OCI-LY7 (cell line): ENCODE measurements at regions not wholly inside any gene's neighbourhood (a gene's known extent, or its start where the extent isn't known, plus 50 kb on each side); places are given as distances from the start of the nearest gene placed in this dataset.

Experiments used
- BruUV-seq: library from RNA; stranded (reverse); fragments of 400-500 nt; replicated peaks from 2 replicates; lab custom pipeline; 2021; lab: Mats Ljungman, UMichigan
- CTCF ChIA-PET: fragments of 300-600 bp; sonication (Branson Sonifier 250); formaldehyde crosslinking; loops from one replicate; lab custom pipeline; 2022; ENCODE audit warnings: antibody characterized with exemption; ENCODE audit not compliant: unreplicated experiment; lab: Charles Lee
- POLR2A ChIA-PET: fragments of 300-600 bp; sonication (Branson Sonifier 250); formaldehyde crosslinking; loops from one replicate; lab custom pipeline; 2022; ENCODE audit warnings: antibody characterized with exemption; lab: Charles Lee
- DNase-seq: peaks from one replicate; pipeline ENCODE4 v3.0.0-alpha.2; 2015; ENCODE audit warnings: low spot score
- H2AFZ ChIP-seq: fragments of 200-600 bp; sonication (generic), shearing (Covaris generic); 2 replicates; pipeline ENCODE4 v1.6.1; 2014; ENCODE audit warnings: mild to moderate bottlenecking, antibody characterized with exemption, low read length, moderate library complexity
- H3K27ac ChIP-seq: fragments of 200-600 bp; sonication (generic); 2 replicates; pipeline ENCODE4 v1.5.1; 2014; ENCODE audit warnings: mixed run types, low read depth, mild to moderate bottlenecking, moderate library complexity, low read length, inconsistent platforms; ENCODE audit not compliant: poor library complexity, severe bottlenecking
- H3K36me3 ChIP-seq: fragments of 200-600 bp; sonication (generic); 2 replicates; pipeline ENCODE4 v1.6.1; 2014; ENCODE audit warnings: mild to moderate bottlenecking, antibody characterized with exemption, low read length, moderate library complexity, mixed read lengths; ENCODE audit not compliant: insufficient read depth
- H3K4me1 ChIP-seq: fragments of 200-600 bp; sonication (generic); 2 replicates; pipeline ENCODE4 v1.5.1; 2014; ENCODE audit warnings: mild to moderate bottlenecking, low read length; ENCODE audit not compliant: insufficient read depth, poor library complexity, severe bottlenecking
- H3K4me2 ChIP-seq: fragments of 200-600 bp; sonication (generic); 2 replicates; pipeline ENCODE4 v1.6.1; 2014; ENCODE audit warnings: mild to moderate bottlenecking, low read length
- H3K4me3 ChIP-seq: fragments of 200-600 bp; sonication (generic); 2 replicates; pipeline ENCODE4 v1.5.1; 2014; ENCODE audit warnings: mild to moderate bottlenecking, low read depth, low read length; ENCODE audit not compliant: poor library complexity, severe bottlenecking
- H3K79me2 ChIP-seq: fragments of 200-600 bp; sonication (generic); 2 replicates; pipeline ENCODE4 v1.6.1; 2016; ENCODE audit warnings: low read depth, mild to moderate bottlenecking, low read length, moderate library complexity, mixed read lengths; ENCODE audit not compliant: insufficient read depth
- H3K9me2 ChIP-seq: fragments of 200-600 bp; sonication (generic); 2 replicates; pipeline ENCODE4 v1.6.1; 2016; ENCODE audit warnings: mild to moderate bottlenecking, low read length, mixed read lengths; ENCODE audit not compliant: insufficient read depth
- H3K9me3 ChIP-seq: fragments of 200-600 bp; sonication (generic); 2 replicates; pipeline ENCODE4 v1.6.1; 2014; ENCODE audit warnings: mild to moderate bottlenecking, mixed run types, low read length, mixed read lengths
- H4K20me1 ChIP-seq: fragments of 200-600 bp; sonication (generic); 2 replicates; pipeline ENCODE4 v1.6.1; 2014; ENCODE audit warnings: mild to moderate bottlenecking, antibody characterized with exemption, low read length, moderate library complexity, mixed read lengths; ENCODE audit not compliant: insufficient read depth
- CTCF ChIP-seq: fragments of 200-600 bp; sonication (generic); conservative IDR thresholded peaks from 2 replicates; pipeline ENCODE4 v1.5.1; 2014; ENCODE audit warnings: mild to moderate bottlenecking, antibody characterized with exemption, low read length, moderate library complexity, mixed read lengths
- EZH2phosphoT487 ChIP-seq: fragments of 200-600 bp; sonication (generic); IDR thresholded peaks from 2 replicates; pipeline ENCODE4 v1.6.1; 2018; ENCODE audit warnings: low read depth, borderline replicate concordance, mild to moderate bottlenecking, mixed run types, antibody characterized with exemption, low read length, moderate library complexity, mixed read lengths
- intact Hi-C: fragments of 100-400 bp; cut with micrococcal nuclease; formaldehyde crosslinking; loops from one replicate; pipeline ENCODE4 v1.10.0; 2022; ENCODE audit not compliant: unreplicated experiment

DNA sequence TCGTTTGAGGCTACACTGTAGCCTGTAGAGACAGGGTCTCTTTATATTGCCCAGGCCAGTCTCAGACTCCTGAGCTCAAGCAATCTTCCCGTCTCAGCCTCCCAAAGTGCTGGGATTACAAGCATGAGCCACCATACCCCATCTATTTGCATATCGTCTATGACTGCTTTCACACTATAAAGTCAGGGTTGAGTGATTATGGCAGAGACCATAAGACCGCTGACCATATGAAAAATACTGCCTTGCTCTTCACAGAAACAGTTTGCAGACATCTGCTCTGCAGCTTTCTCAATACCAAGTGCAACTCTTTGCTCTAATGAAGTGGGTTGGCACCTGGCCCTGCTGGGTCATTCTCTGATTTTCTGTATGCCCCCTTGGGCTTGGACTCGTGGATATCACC lies 79.5 kb upstream of the PAK5 start:
- H3K4me3 ChIP-seq = no peak overlapping the region
- intact Hi-C loops = no loop called here
- no peak for DNase-seq
- H3K79me2 ChIP-seq = no peaks in the 10 kb centered on the region
- no peak overlapping the region for H3K4me2 ChIP-seq
- no peaks in the 10 kb centered on the region for H3K9me3 ChIP-seq
- CTCF ChIA-PET = interaction anchor here (0.6 kb wide), 1 partner anchor 478 kb away, joined by 6 read pairs; no protein-coding TSS in a partner anchor
- H3K9me2 ChIP-seq = no peaks in the 10 kb centered on the region
- BruUV-seq = no TSS peak
- H3K27ac ChIP-seq = no peak overlapping the region
- H4K20me1 ChIP-seq = no peaks in the 10 kb centered on the region
- no peak for TF ChIP-seq EZH2phosphoT487
- no peak for TF ChIP-seq CTCF
- POLR2A ChIA-PET = interaction anchor here (0.9 to 1.3 kb wide), 2 partner anchors 9 to 11 kb away, joined by 3 to 4 read pairs; no protein-coding TSS in a partner anchor
- no peaks in the 10 kb centered on the region for H3K36me3 ChIP-seq
- no peak overlapping the region for H2AFZ ChIP-seq
- H3K4me1 ChIP-seq = no peaks in the 10 kb centered on the region

DNA sequence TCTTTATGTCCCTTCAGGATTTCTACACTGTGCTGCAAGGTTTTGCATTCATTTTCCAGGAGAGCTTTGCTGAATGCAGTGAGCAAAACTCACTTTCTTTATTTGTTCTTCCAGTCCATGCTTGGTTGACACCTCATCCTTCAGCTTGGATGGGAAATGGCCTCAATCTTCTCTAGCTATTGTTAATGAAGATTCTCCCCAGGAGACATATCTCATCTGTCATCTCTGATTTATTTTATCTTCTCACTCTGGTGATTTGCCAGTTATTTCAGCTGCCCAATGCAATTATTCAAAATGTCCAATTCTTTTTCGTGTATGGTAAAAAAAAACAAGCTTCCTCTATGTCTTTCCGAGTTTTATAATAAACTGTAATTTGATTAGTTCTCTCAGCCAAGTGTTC lies 77.9 kb upstream of the PAK5 start:
- ChIA-PET POLR2A (interaction anchor here (0.8 to 1.0 kb wide), 2 partner anchors 65 to 84 kb away, joined by 3 read pairs; no protein-coding TSS in a partner anchor), CTCF (interaction anchor here (0.5 kb wide), 1 partner anchor 1990 kb away, joined by 3 read pairs; no protein-coding TSS in a partner anchor)
- TF ChIP-seq CTCF (no peak), EZH2phosphoT487 (no peak)
- Histone ChIP-seq H3K79me2 (no peaks in the 10 kb centered on the region), H3K36me3 (no peaks in the 10 kb centered on the region), H2AFZ (no peak overlapping the region), H4K20me1 (no peaks in the 10 kb centered on the region), H3K4me1 (no peaks in the 10 kb centered on the region), H3K9me3 (no peaks in the 10 kb centered on the region), H3K27ac (no peak overlapping the region), H3K4me3 (no peak overlapping the region), H3K9me2 (no peaks in the 10 kb centered on the region), H3K4me2 (no peak overlapping the region)
- intact Hi-C loops = no loop called here
- no TSS peak for BruUV-seq
- DNase-seq = no peak

DNA sequence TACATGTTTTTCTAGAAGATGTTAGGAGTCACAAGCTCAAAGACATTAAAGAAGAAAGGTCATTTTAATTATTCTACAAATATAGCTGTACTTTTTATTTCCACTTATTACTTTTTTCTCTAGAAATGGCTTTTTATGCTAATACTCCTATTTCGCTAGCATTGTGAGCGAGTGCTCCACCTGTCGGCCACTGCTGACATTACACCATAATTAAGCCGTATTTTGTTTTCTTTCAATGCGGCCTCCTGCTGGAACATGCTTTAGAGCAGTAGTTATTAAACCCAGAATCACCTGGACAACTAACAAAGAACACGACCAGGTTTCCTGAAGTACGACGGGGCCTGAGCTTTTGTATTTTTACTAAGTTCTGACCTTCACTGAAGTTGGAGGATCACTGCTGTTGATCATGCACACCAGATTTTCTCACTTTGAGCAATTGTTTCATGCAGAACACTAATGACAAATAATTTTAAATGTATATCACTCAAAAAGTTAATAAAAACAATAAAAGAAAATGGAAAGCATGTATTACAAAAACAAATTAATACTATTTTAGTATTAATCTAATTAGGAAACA lies 74.1 kb upstream of the PAK5 start:
- intact Hi-C loops = loop anchor here (2.0 to 5.0 kb wide), 2 partner anchors 296 to 506 kb away; no protein-coding TSS in a partner anchor
- Histone ChIP-seq H3K4me3 (no peak overlapping the region), H3K36me3 (no peaks in the 10 kb centered on the region), H3K9me3 (no peaks in the 10 kb centered on the region), H3K4me2 (no peak overlapping the region), H2AFZ (no peak overlapping the region), H3K4me1 (no peaks in the 10 kb centered on the region), H3K9me2 (no peaks in the 10 kb centered on the region), H3K27ac (no peak overlapping the region), H3K79me2 (no peaks in the 10 kb centered on the region), H4K20me1 (no peaks in the 10 kb centered on the region)
- ChIA-PET POLR2A (interaction anchor here (1.0 kb wide), 1 partner anchor 20 kb away, joined by 3 read pairs; no protein-coding TSS in a partner anchor), CTCF (no interaction called here)
- DNase-seq = peak; percentile 34
- no peak for TF ChIP-seq EZH2phosphoT487
- peak; percentile 89 for TF ChIP-seq CTCF
- BruUV-seq = no TSS peak
